ENCODE measurements at regions not wholly inside any gene's neighbourhood (a gene's known extent, or its start where the extent isn't known, plus 50 kb on each side); places are given as distances from the start of the nearest gene placed in this dataset.

DNA sequence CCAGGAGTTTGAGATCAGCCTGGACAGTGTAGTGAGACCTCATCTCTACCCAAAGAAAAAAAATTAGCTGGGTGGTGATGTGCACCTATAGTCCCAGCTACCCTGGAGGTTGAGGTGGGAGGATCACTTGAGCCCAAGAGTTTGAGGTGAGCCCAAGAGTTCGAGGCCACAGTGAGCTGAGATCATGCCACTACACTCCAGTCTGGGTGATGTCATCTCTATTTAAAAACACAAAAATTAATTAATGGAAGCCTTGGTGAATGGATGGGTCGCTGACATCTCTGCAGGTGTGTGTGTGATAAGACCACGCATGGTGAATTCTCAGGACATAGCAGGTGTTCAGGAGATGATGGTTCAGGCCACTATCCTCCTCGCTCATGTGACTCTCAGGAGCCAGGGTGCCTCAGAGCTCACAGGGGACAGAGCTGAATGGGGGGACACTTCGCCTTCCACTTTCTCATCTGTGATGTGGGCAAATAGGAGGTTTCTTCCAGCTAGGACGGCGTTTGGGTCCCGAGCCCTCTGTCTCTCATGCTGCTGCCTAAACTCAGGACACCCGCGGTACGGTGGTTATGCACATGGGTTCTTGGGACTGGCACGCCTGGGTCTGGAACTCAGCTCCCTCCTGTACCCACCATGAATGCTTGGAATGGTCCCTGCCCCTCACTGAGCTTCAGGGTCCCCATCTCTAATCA, 113.4 kb upstream of the ZBTB40 start:
- DNase-seq = no peak

GRCh38 chr1:22339237-22339636, 112.4 kb upstream of the ZBTB40 start:
- DNase-seq = no peak

- no peak for DNase-seq
These were observed 111.6 kb upstream of the ZBTB40 start for GRCh38 chr1:22340066-22340465.

- DNase-seq = no peak
These were observed 110.8 kb upstream of the ZBTB40 start for GRCh38 chr1:22340873-22341272.

DNA sequence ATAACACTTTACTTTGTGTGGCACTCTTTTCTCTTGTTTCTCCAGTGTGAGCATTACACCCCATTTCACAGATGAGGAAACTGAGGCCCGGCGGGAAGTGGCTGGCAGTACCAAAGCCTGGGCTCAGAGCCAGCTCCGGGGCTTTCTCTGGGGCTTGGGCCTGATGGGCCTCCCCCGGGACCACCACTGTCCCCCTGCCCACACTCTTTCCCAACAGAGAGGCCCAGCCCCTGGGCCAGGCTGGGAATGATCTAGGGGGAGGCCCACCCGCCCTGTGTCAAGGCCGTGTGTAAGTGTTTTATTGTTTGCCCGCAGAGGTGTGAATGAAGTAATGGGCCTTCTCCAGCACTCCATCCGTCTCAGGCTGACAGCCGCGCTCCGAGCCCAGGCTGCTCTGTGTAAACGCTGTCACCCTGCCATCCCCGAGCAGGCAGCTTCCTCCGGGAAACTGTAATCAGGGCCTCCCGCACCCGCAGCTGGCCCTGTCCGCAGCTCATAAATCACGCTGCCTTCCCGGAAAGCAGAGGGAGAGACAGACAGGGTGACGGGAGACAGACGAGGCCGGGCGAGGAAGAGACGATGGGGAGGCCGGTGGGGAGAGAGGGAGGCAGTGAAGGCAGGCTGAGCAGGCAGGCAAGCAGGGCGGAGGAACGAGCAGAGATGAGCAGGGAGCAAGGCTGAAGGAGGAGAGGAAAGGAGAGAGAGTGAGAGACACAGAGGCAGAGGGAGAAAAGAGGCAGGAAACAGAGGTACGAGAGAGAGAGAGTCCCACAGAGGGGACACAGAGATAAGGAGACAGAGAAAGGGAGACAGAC, 109.7 kb upstream of the ZBTB40 start:
- peak; percentile 60 for DNase-seq

DNA sequence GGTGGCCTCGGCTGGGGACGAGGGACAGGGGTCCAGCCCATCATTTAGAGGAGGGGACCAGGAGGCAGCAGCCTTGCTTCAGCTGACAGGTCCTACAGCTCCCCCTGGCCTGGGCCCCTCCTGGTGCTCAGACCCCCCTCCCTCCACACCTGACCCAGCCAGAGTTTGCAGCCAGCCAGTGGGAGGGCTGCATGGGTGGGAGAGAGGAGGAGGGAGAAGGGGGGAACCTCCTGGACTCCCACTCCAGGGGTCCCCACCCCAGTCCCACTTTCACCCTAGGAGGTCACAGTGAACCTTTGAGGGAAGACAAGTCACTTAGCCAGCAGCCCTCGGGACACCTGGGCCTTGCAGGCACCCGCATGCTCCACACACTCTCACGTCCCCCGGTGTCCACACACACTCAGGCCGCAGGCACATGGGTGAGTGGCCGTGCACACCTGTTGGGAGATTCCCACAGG, 108.9 kb upstream of the ZBTB40 start:
- DNase-seq = no peak

DNA sequence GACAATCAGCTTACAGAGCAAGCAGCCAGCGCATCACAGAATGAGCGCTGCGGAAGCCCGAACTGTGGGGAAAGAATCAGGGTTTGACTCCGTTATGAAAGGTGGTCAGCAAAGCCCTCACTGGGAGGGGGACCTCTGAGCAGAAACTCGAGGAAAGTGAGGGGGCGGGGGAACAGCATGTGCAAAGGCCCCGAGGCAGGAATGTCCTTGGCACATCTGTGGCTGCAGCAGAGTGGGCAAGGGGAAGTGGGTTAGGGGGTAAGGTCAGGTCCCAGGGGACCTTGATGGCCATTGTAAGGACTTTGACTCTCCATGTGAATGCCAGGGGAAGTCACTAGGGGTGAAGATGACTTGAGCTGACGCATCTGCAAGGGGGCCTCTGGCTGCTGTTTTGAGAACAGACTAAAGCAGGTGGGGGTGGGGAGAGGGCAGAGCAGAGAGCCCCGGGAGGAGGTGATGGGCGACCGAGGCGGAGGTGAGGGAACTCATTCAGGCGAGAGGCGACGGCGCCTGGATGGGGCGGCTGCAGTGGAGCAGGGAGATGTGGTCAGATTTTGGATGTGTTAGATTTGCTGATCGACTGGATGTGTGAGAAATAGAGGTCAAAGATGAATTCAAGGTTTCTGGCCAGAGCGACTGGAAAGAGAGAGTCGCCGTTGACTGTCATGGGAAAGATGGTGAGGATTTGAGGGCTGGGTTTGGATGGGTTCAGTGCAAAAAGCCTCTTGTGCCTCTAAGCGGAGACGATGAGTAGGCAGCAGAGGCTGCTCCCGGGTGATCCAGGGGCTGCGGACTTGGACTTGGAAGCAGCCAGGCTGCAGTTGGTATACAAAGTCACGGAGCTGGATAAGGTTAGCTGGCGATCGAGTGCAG, 108.0 kb upstream of the ZBTB40 start:
- no peak for DNase-seq

DNA sequence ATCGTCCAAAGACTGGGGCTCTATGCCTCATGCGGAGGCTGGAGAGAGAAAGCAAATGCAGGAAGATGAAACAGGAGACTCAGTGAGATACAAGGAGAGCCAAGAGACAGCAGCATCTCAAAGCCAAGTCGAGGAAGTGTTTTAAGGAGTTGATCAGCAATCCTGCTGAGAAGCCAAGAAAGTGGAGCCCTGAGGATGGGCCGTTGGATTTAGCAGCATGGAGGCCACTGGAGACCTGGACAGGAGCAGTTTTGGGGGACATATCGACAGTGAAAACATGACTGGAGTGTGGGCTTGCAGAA, 107.4 kb upstream of the ZBTB40 start:
- DNase-seq = no peak

DNA sequence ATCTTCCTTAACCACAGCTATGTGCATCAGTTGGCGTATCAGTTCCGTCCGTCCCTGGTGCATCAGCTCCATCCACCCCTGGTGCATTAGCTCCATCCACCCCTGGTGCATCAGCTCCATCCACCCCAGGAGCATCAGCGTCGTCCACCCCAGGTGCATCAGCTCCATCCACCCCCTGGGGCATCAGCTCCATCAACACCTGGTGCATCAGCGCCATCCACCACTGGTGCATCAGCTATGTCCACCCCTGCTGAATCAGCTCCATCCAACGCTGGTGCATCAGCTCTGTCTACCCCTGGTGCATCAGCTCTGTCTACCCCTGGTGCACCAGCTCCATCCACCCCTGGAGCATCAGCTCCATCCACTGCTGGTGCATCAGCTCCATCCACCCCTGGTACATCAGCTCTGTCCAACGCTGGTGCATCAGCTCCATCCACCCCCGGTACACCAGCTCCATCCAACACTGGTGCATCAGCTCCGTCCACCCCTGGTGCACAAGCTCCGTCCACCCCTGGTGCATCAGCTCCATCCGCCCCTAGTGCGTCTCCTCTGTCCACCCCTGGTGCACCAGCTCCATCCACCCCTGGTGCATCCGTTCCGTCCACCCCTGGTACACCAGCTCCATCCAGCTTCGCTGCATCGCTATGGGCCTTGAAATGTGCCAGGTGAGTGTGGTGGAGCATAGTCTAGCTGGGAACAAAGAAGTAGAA, 106.6 kb upstream of the ZBTB40 start:
- DNase-seq = no peak

GRCh38 chr1:22347854-22348760, 103.5 kb upstream of the ZBTB40 start:
- DNase-seq = no peak

- peak; percentile 53 for DNase-seq
These were observed 102.1 kb upstream of the ZBTB40 start for GRCh38 chr1:22349362-22350043.

DNA sequence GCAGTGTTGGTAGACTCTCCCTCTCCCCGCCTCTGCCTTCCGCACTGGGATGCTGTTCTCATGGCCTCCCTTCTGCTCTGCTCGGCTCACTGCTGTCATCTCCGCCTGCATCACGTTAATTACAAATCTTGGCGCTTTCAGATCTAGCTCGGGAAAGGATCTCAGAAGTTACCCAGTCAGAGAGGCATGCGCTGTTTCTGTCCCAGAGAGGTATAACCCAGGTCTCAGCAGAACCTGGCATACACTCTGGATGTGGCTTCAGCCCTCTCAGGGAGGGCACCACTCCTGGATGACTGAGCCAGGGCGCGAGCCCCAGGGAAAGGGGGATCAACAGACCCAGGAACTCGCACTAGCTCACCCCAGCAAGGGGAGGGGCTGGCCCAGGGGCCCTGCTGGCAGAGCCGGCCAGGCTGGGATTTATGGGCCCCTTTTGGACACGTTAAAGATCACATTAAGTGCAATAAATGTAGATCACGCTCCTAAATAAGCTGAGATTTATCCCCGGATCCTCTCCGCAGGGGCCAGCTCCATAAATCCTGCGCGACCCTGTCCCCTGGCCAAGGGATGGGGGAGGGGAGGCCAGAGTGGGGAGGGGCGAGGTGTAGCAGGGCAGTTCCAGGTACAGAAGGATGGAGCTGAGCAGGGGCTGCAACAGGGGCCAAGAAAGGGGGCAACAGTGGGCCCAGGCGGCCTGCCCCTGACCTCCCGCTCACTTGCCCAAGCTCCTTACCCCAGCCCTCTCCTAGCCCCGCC, 101.3 kb upstream of the ZBTB40 start:
- peak; percentile 72 for DNase-seq

- peak; percentile 62 for DNase-seq
These were observed 100.5 kb upstream of the ZBTB40 start for GRCh38 chr1:22350924-22351767.

DNA sequence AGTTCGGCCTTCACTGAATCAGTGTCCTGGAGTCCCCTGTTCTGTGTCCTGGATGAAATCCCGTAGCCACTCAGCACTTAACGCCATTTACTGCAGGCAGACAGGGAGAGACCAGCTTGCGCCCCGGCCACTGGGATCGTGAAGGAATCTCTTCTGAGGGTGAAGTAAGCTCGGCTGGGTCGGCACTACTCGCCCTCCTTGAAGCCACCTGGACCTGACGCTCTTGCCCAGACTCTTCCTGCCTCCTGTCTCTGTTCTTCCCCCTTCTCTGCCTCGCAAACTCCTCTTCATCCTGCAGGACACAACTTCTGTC, 99.9 kb upstream of the ZBTB40 start:
- DNase-seq = peak; percentile 48

DNA sequence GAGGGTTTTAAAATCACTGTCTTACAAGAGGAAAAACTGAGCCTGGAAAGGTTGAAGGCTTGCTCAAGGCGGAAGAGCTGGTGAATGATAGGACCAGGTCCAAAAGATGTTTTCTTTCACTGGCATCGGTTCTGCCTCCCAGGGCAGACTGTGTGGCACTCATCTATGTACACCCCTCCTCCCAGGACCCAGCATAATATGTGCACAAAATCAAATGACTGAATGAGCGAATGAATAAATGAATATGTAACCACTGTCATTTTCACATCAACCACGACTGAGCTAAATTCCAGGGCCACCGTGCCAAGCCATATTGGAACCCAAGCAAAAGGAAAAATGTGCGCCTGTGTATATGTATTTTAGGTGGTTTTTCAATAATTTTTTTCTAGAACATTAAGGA, 99.3 kb upstream of the ZBTB40 start:
- DNase-seq = no peak

DNA sequence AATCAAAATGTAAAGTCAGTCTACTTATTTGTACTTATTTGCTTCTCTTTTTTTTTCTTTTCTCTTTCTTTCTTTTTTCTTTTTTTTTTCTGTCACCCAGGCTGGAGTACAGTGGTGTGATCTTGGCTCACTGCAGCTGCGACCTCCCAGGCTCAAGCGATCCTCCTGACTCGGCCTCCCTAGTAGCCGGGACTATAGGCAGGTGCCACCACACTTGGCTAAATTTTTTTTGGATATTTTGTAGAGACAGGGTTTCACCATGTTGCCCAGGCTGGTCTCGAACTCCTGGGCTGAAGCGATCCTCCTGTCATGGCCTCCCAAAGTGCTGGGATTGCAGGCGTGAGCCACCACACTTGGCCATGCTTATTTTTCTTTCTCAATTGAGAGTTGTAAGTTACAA, 98.8 kb upstream of the ZBTB40 start:
- DNase-seq = no peak

- DNase-seq = no peak
These were observed 92.2 kb upstream of the ZBTB40 start for GRCh38 chr1:22359427-22359826.

DNA sequence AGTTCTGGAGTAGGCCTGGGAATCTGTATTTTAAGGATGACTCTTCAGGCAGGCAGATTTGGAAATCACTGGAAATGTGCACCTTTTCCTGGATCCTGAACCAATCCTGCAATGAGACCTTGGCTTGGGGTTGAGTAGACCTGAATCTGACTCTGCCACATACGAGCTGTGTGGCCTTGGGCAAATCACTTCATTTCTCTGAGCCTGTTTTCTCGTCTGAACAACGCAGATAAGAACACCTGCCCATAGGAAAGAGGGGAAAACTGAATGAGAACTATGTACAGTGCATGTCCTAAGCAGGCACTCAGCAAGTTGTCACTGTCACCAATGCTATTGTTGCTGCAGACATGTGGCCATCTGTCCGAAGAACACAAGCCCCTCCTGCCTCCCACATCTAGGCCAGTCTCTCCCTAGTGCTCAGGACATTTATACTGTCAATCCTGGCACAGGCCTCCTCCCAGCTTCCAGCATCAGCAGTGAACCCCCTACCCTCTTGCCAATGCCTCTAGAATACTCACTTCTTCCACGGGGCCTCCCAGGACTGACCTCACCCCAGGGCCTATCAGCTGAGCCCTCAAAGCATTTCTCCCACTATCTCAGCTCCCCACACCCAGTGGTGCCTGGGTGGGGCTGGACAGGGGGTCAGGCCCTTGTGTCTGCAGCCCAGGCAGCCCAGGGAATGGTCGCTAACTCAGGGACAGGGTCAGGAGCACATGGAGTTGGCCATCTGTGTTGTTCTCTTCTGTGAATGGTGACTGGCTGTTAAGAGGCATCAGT, 88.8 kb upstream of the ZBTB40 start:
- DNase-seq = no peak
